Tibial nerve (tissue), 4 donors: ENCODE measurements at regions not wholly inside any gene's neighbourhood (a gene's known extent, or its start where the extent isn't known, plus 50 kb on each side); places are given as distances from the start of the nearest gene placed in this dataset.

ENCODE experiments used
- DNase-seq, 2 donors: peaks; one replicate each; pipeline ENCODE4 v3.0.0-alpha.2; 2019; ENCODE audit warnings: low spot score in 2 of 2
- H3K27ac ChIP-seq, 4 donors: fragments of 200-600 bp; sonication (generic) in 3 of 4; one replicate each; pipeline ENCODE4 v1.5.1; 2017 to 2019; ENCODE audit warnings: mild to moderate bottlenecking in 1 of 4
- H3K27me3 ChIP-seq, 2 donors: fragments of 200-600 bp; sonication (generic) in 1 of 2; one replicate each; pipeline versions ENCODE4 v1.5.1 to v1.6.0; 2017 to 2019
- H3K36me3 ChIP-seq, 3 donors: fragments of 200-600 bp; sonication (generic); one replicate each; pipeline ENCODE4 v1.5.1; 2018 to 2019
- H3K4me1 ChIP-seq, 4 donors: fragments of 200-600 bp; sonication (generic) in 3 of 4; one replicate each; pipeline ENCODE4 v1.5.1; 2017 to 2019
- H3K4me3 ChIP-seq, 4 donors: fragments of 200-600 bp; sonication (generic) in 3 of 4; one replicate each; pipeline ENCODE4 v1.5.1; 2017 to 2019; ENCODE audit warnings: mild to moderate bottlenecking in 1 of 4, moderate library complexity in 1 of 4
- H3K9me3 ChIP-seq, 4 donors: fragments of 200-600 bp; sonication (generic) in 3 of 4; one replicate each; pipeline ENCODE4 v1.5.1; 2017 to 2019
- CTCF ChIP-seq, 5 experiments: fragments of 200-600 bp in 3 of 5; fragments of 450-650 bp in 2 of 5; sonication (generic) in 3 of 5; IDR thresholded peaks; one replicate each; pipeline ENCODE4 v1.5.1; 2016 to 2019; ENCODE audit warnings: antibody characterized with exemption in 5 of 5, mild to moderate bottlenecking in 3 of 5, moderate library complexity in 2 of 5
- EP300 ChIP-seq, 2 donors: sonication (generic); formaldehyde crosslinking; IDR thresholded peaks; one replicate each; pipeline ENCODE4 v1.6.1; 2017; ENCODE audit warnings: antibody characterized with exemption in 2 of 2, mild to moderate bottlenecking in 1 of 2
- POLR2A ChIP-seq, 2 donors: fragments of 450-650 bp; IDR thresholded peaks; one replicate each; pipeline ENCODE4 v1.6.1; 2017; ENCODE audit warnings: antibody characterized with exemption in 2 of 2, mild to moderate bottlenecking in 2 of 2, moderate library complexity in 2 of 2
- WGBS, 2 donors: methylation state at CpG; one replicate each; pipeline ENCODE4 v1.1.5; 2018; 5-methylcytosine and 5-hydroxymethylcytosine counted together

GRCh38 chr18:64253222-64253621 lies 104.3 kb upstream of the LINC00305 start:
- H3K27me3 ChIP-seq, result no peaks in the 10 kb centered on the region
- H3K9me3 ChIP-seq, result no peaks in the 10 kb centered on the region
- DNase-seq, result no peak
- WGBS, 2 donors, result 89 to 93% methylated on average over 4 of the region's 4 CpGs
- TF ChIP-seq POLR2A (IDR thresholded peaks at IDR 0.05), result no peak
- TF ChIP-seq CTCF (IDR thresholded peaks at IDR 0.05), result no peak
- TF ChIP-seq EP300 (IDR thresholded peaks at IDR 0.05), result no peak
- no peak overlapping the region for H3K27ac ChIP-seq
- no peaks in the 10 kb centered on the region for H3K4me1 ChIP-seq
- H3K4me3 ChIP-seq, result no peak overlapping the region
- H3K36me3 ChIP-seq, result no peaks in the 10 kb centered on the region

GRCh38 chr18:64248836-64249235 lies 99.9 kb upstream of the LINC00305 start:
- Histone ChIP-seq H3K36me3 (no peaks in the 10 kb centered on the region), H3K9me3 (no peaks in the 10 kb centered on the region), H3K4me3 (no peak overlapping the region), H3K27ac (no peak overlapping the region), H3K27me3 (no peaks in the 10 kb centered on the region), H3K4me1 (no peaks in the 10 kb centered on the region)
- no peak for TF ChIP-seq EP300 (IDR thresholded peaks at IDR 0.05)
- no peak for TF ChIP-seq POLR2A (IDR thresholded peaks at IDR 0.05)
- no peak for TF ChIP-seq CTCF (IDR thresholded peaks at IDR 0.05)
- 81 to 88% methylated on average over 8 of the region's 8 CpGs for WGBS, 2 donors
- no peak for DNase-seq

GRCh38 chr18:64245126-64245861 lies 96.4 kb upstream of the LINC00305 start:
- 80% methylated on average over 2 of the region's 2 CpGs for WGBS, 2 donors
- Histone ChIP-seq H3K36me3 (no peaks in the 10 kb centered on the region), H3K4me1 (no peaks in the 10 kb centered on the region), H3K9me3 (no peaks in the 10 kb centered on the region), H3K4me3 (no peak overlapping the region), H3K27ac (no peak overlapping the region), H3K27me3 (no peaks in the 10 kb centered on the region)
- no peak for DNase-seq
- no peak for TF ChIP-seq CTCF (IDR thresholded peaks at IDR 0.05)
- TF ChIP-seq POLR2A (IDR thresholded peaks at IDR 0.05), result no peak

GRCh38 chr18:64244571-64244970 lies 95.7 kb upstream of the LINC00305 start:
- no peak overlapping the region for H3K27ac ChIP-seq
- TF ChIP-seq EP300 (IDR thresholded peaks at IDR 0.05) (no peak), POLR2A (IDR thresholded peaks at IDR 0.05) (no peak), CTCF (IDR thresholded peaks at IDR 0.05) (no peak)
- no peaks in the 10 kb centered on the region for H3K4me1 ChIP-seq
- H3K27me3 ChIP-seq, result no peaks in the 10 kb centered on the region
- H3K36me3 ChIP-seq, result no peaks in the 10 kb centered on the region
- WGBS, 2 donors, result 70 to 77% methylated on average over 4 of the region's 4 CpGs
- no peak overlapping the region for H3K4me3 ChIP-seq
- H3K9me3 ChIP-seq, result no peaks in the 10 kb centered on the region
- no peak for DNase-seq

GRCh38 chr18:64240316-64240715 lies 91.4 kb upstream of the LINC00305 start:
- WGBS, 2 donors, result 60 to 63% methylated on average over 3 of the region's 3 CpGs
- Histone ChIP-seq H3K27ac (no peak overlapping the region), H3K36me3 (no peaks in the 10 kb centered on the region), H3K9me3 (no peaks in the 10 kb centered on the region), H3K27me3 (no peaks in the 10 kb centered on the region), H3K4me1 (no peaks in the 10 kb centered on the region), H3K4me3 (no peak overlapping the region)
- no peak for DNase-seq
- TF ChIP-seq CTCF (IDR thresholded peaks at IDR 0.05), result no peak
- no peak for TF ChIP-seq POLR2A (IDR thresholded peaks at IDR 0.05)
- no peak for TF ChIP-seq EP300 (IDR thresholded peaks at IDR 0.05)
